ENCODE measurements at regions not wholly inside any gene's neighbourhood (a gene's known extent, or its start where the extent isn't known, plus 50 kb on each side); places are given as distances from the start of the nearest gene placed in this dataset.
"Not testable (repeated sequence)": the region's sequence is repeated elsewhere in the genome, so short reads cannot be mapped to it uniquely, and the experiment has no call there.

- no peak for DNase-seq
Observed at GRCh38 chr9:75672478-75672877, 218.0 kb upstream of the PCSK5 start.

DNA sequence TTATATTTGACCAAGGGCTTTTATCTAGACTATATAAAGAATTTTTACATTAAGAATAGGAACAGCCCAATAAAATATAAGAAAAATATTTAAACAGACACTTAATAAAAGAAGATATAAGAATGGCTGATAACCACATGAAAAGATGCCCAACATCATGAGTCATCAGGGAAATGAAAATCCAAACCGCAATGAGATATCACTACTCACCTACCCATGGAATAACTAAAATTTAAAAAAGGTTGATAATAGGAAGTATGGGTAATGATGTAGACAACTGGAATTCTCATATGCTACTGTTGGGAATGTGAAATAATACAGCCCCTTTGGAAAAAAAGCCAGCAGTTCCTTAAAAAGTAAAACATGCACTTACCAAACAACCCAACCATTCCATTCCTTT, 206.9 kb upstream of the PCSK5 start:
- no peak for DNase-seq

DNA sequence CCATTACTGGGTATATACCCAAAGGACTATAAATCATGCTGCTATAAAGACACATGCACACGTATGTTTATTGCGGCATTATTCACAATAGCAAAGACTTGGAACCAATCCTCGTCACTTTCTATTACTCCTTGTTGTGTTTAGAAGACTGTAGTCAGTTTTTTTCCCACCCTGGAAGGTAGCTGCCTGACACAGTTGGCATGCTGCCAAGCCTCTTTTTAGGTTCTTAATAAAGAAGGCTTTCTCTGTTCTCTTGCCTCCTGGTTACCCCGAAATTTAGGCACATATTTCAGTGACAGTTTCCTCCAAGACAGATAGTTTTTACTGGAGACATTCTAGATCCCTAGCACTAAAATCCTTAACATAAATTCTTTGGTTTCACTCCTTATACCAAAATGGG, 205.4 kb upstream of the PCSK5 start:
- no peak for DNase-seq

GRCh38 chr9:75687359-75687953, 203.0 kb upstream of the PCSK5 start:
- DNase-seq = no peak

DNA sequence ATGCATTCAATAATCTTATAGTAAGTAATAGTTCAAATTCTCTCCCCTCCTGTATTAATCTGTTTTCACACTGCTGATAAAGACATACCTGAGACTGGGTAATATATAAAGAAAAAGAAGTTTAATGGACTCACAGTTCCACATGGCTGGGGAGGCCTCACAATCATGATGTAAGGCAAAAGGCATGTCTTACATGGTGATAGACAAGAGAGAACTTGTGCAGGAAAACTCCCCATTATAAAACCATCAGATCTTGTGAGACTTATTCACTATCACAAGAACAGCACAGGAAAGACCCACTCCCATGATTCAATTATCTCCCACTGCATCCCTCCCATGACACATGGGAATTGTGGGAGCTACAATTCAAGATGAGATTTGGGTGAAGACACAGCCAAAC, 199.9 kb upstream of the PCSK5 start:
- not testable (repeated sequence) for DNase-seq

DNA sequence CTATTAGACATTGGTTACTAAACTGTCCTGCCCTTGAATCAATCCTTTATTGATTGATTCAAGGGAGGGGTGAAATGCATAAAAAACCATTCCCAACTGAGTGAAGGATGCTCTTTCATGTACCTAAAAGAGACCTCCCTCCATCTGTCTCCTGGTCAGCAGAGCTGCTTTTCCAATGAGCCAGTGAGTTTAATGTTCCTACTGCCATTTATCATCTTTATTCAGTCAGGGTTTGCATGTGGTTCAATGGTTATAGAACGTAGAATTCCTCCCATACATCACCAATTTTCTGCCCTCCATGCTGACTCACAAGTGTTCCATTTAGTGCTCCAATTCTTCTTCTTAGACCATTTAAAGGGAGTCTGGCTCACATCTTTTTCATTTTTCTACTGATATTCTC, 199.1 kb upstream of the PCSK5 start:
- DNase-seq = no peak

- DNase-seq = no peak
Observed at GRCh38 chr9:75692309-75692708, 198.2 kb upstream of the PCSK5 start.

DNA sequence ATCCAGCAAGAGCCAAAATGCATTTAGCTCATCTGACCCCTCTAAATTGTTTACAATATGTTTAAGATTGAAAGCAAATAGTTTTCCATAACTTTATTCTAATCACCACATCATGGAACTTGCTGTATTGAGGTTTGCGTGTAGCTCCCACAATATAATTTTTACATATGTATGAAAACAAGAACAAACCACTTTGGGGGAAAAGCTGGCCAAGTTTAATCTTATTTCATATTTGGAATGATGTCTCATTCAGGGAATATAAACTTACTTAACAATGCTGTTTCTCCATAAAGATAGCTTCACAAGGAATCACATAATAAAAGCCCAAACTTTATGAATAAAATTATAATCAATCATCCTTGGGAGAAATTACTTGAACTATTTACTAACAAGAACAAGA, 194.6 kb upstream of the PCSK5 start:
- DNase-seq = peak; percentile 26

DNA sequence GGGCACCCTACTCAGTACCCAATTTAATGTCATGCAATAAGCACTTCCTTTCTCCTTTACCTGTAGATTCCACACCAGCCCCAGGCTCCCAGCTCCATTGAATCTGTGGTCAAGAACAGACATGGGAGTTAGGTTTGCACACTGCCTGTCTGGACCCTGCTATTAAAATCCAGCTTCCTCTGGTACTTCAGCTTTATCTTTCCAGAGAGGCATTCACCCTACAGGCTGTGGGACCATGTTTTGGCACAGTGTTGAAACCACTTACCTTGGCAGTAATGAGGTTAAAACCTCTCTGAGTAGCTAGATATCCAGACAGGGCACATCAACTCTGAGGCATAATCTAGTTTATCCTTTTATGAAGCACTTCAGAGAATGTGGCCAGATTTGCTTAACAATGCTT, 191.5 kb upstream of the PCSK5 start:
- no peak for DNase-seq

- no peak for DNase-seq
Observed at GRCh38 chr9:75699625-75700251, 190.7 kb upstream of the PCSK5 start.

DNA sequence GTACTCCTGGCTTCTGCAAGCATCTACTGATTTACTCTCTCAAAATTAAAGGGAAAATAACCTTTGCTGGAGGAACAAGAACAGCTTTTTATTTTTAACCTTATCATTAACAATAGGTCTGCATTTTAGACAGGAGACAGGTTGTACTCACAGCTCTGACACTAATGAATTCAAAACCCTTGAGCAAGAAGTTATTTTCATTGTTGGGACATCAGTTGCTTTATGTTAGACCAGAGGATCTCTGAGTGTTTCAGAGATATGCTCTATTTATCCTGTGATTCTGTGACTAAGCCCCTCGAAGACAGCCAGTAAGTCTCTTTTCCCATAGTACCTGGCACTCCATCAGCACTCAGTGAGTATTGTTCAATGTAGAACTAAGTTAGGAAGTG, 190.2 kb upstream of the PCSK5 start:
- DNase-seq = no peak

DNA sequence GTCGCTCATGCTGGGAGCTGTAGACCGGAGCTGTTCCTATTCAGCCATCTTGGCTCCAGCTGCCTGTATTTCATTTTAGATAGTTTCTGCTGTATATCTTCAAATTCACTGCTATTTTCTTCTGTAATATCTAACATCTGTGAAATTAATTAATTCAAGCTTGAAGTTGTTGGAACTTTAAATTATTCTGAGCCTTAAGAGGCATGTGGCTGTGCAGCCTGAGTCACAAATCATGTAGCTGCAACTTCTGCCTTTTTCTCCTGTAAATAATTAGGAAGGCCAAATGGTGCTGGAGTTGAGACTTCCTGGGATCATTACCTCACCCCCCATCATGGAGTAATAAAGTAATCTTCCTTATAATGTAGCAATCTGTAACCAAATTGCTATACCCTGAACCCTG, 183.3 kb upstream of the PCSK5 start:
- no peak for DNase-seq

DNA sequence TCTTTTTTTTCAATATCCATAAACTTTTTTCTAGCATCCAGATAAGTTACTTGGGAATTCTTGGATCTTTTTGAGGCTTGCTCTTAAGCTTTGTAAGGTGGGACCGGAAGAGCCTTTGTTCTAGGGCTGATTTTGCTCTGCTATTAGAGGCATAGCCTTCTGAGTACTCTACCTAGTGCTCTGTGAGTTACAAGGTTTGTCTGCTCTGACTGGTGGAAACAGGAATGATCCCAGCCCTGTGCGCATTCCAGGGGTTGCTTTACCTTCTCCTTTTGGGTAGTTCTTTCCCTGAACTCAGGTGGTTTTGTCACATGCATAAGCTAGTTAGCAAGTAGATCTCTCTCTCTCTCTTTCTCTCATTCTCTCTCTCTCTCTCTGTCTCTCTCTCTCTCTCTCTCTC, 180.8 kb upstream of the PCSK5 start:
- no peak for DNase-seq

DNA sequence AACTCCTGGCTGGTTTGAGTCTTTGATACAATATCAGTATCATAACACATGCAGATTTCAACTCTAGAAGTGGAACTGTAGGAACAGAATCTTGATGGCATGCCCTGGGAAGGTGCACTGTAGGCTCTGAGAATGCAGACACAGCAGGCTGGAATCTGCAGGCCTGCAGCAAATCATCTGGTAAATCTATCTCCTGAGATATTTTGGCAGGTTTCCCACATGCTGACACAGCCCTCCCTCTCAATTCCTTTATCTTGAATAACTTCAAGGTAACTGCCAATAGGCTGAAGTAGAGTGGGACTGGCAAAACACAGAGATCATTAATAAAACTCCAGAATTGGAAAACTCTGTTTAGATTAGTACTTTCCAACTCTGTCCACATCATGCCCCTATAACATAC, 177.8 kb upstream of the PCSK5 start:
- DNase-seq = peak; percentile 38

DNA sequence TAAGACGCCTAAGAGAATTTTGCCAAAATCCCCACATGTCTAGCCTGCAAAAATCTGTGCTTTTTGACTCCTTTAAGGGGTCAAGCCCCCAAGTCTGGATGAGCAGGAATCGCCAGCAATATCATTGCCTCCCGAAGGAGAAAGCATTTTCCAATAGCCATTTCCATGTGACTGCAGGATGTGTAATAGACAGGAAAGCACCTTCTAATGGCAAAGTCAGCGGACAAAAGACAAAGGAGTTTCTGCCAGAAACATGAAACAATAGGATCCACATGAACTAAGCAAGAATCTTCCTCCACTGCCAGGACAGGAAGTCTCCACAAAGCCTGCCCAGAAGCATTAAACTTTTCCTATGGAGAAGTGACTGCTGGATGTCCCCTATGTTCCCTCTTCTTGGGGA, 177.1 kb upstream of the PCSK5 start:
- DNase-seq = peak; percentile 64

- no peak for DNase-seq
Observed at GRCh38 chr9:75715360-75715759, 175.1 kb upstream of the PCSK5 start.

DNA sequence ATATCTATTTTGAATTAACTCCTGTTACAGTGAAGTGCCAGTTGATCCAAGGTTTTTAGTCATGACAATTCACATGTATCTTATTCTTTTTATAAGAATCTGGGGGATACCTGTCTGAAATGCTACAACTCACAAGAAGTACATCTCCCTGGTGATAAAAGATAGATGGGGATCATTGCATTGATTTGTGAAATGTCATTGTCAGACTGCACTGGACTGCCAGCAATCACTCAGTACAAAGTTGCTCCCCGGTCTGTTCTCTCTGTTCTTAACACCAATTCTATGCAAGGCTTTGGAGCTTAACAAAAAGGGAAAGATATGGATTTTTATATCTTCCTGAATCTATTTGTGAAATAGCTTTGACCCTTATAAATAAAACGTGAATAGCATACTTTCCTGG, 171.8 kb upstream of the PCSK5 start:
- DNase-seq = no peak

- DNase-seq = no peak
Observed at GRCh38 chr9:75728391-75728790, 162.1 kb upstream of the PCSK5 start.

DNA sequence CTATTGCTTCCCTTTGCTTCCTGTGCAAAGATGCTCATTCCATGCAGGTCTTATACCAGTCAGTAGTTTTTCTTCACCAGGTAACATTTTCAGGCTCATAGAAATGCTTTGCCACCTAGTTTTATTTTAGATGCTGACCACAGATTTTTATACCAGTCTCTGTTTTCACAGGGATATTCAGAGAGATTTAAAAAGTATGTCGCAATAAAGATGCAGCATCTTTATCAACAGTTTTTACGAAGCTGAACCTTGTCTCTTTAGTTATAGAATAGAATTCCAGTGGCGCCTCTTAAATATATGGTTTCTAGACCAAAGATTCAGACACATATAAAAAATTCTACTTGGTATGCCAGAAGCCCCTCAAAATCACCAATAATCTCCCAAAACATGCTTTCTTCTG, 155.7 kb upstream of the PCSK5 start:
- no peak for DNase-seq

- DNase-seq = no peak
Observed at GRCh38 chr9:75739884-75740611, 150.4 kb upstream of the PCSK5 start.

DNA sequence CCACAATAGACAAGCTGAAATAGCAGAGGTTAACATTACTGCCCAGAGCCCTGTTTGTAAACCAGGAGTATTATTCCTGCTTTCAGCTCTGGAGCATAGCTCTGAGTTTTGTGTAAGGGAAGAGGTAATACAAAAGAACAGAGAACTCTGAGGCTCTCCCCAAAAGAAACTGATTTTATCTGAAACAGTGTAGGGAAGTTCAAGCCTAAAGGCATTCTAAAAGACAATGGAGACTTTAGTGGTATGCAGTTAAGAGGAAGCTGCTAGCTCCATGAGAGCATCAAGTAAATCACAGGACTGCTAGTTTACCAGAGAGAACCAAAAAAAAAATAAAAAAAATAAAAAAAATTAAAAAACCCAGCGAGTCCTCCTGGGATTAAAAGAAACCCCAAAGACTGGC, 146.6 kb upstream of the PCSK5 start:
- DNase-seq = no peak

- no peak for DNase-seq
Observed at GRCh38 chr9:75754080-75754479, 136.4 kb upstream of the PCSK5 start.

GRCh38 chr9:75775166-75775565, 115.3 kb upstream of the PCSK5 start:
- DNase-seq = peak; percentile 2
